HepG2 (cell line): ENCODE measurements at regions not wholly inside any gene's neighbourhood (a gene's known extent, or its start where the extent isn't known, plus 50 kb on each side); places are given as distances from the start of the nearest gene placed in this dataset.

Experiments used
- ATAC-seq: fragments of 200-7000 bp; cut with Tn5 transposase; 3 replicates; pipeline ENCODE4 v1.9.1; 2020; ENCODE audit warnings: mild to moderate bottlenecking, moderate library complexity
- BruUV-seq: library from RNA; stranded (reverse); fragments of 400-500 nt; replicated peaks from 2 replicates; lab custom pipeline; 2021; lab: Mats Ljungman, UMichigan
- CTCF ChIA-PET: fragments of 300-600 bp; formaldehyde crosslinking; extraction: SDS; loops from one replicate; lab custom pipeline; 2021; ENCODE audit warnings: low total read pairs, inconsistent platforms, low intra/inter-chr PET ratio; lab: Yijun Ruan, JAX
- POLR2A ChIA-PET: fragments of 350-600 bp; sonication (Branson Sonifier 250); formaldehyde crosslinking; loops from one replicate; lab custom pipeline; 2020; ENCODE audit warnings: antibody characterized with exemption, inconsistent platforms; lab: Yijun Ruan, JAX
- DNase-seq: peaks from one replicate; pipeline ENCODE4 v3.0.0-alpha.2; 2015; ENCODE audit warnings: low spot score
- FAIRE-seq: peaks from 3 replicates; lab custom pipeline; 2011; peaks lifted over from hg19 to GRCh38; lab: Jason Lieb, UNC
- H2AFZ ChIP-seq: one replicate; pipeline ENCODE4 v1.6.1; 2011; ENCODE audit warnings: low read length, inconsistent platforms
- H3K27ac ChIP-seq: fragments of 300-600 bp; 3 replicates; pipeline ENCODE4 v1.8.0; 2011; ENCODE audit warnings: mixed run types, mild to moderate bottlenecking, mixed read lengths, low read length, inconsistent platforms; ENCODE audit not compliant: insufficient read depth; ENCODE audit errors: extremely low read length
- H3K27me3 ChIP-seq, 2 experiments: fragments of 200-600 bp in 1 of 2; 2 replicates in 1 of 2; 3 replicates in 1 of 2; pipeline versions ENCODE4 v1.6.0 to v1.8.0; 2011; ENCODE audit warnings: low read length in 2 of 2, mild to moderate bottlenecking in 2 of 2, moderate library complexity in 2 of 2, inconsistent platforms in 1 of 2; ENCODE audit not compliant: insufficient read depth in 2 of 2, control insufficient read depth in 1 of 2
- H3K36me3 ChIP-seq, 2 experiments: fragments of 200-600 bp in 1 of 2; replicated peaks in 1 of 2; 2 replicates in 1 of 2; 3 replicates in 1 of 2; pipeline versions ENCODE4 v1.5.1 to v1.8.0; 2011; ENCODE audit warnings: low read length in 2 of 2, inconsistent platforms in 1 of 2; ENCODE audit not compliant: insufficient read depth in 2 of 2, control insufficient read depth in 1 of 2
- H3K4me1 ChIP-seq: 2 replicates; pipeline ENCODE4 v1.5.1; 2012; ENCODE audit warnings: low read length, inconsistent platforms; ENCODE audit not compliant: insufficient read depth
- H3K4me2 ChIP-seq: 2 replicates; pipeline ENCODE4 v1.6.0; 2011; ENCODE audit warnings: low read depth, low read length, inconsistent platforms
- H3K4me3 ChIP-seq, 3 experiments: fragments of 200-600 bp in 1 of 3; sonication (generic), shearing (Covaris generic) in 1 of 3; replicated peaks in 1 of 3; 2 replicates each; pipeline ENCODE4 v1.5.1; 2011 to 2016; ENCODE audit warnings: low read length in 3 of 3, inconsistent platforms in 2 of 3, low read depth in 2 of 3, mild to moderate bottlenecking in 2 of 3, control low read depth in 1 of 3, mixed read lengths in 1 of 3; ENCODE audit not compliant: insufficient read depth in 1 of 3
- H3K79me2 ChIP-seq: one replicate; pipeline ENCODE4 v1.6.1; 2011; ENCODE audit warnings: low read length, inconsistent platforms; ENCODE audit not compliant: insufficient read depth
- H3K9ac ChIP-seq: 2 replicates; pipeline ENCODE4 v1.6.0; 2011; ENCODE audit warnings: mild to moderate bottlenecking, low read depth, low read length, inconsistent platforms; ENCODE audit not compliant: insufficient read depth
- H3K9me3 ChIP-seq: 2 replicates; pipeline ENCODE4 v1.5.1; 2012; ENCODE audit warnings: mild to moderate bottlenecking, low read length
- H4K20me1 ChIP-seq: 2 replicates; pipeline ENCODE4 v1.6.0; 2011; ENCODE audit warnings: inconsistent platforms, mild to moderate bottlenecking, low read length, moderate library complexity; ENCODE audit not compliant: insufficient read depth
- FOXO1 ChIP-seq: sonication (generic); formaldehyde crosslinking; IDR thresholded peaks from 2 replicates; pipeline ENCODE4 v1.4.0; 2020; ENCODE audit warnings: missing genetic modification reagents
- KDM5A ChIP-seq: fragments of 200-600 bp; sonication (generic); IDR thresholded peaks from 2 replicates; pipeline ENCODE4 v1.7.0; 2018; ENCODE audit warnings: antibody characterized with exemption, mild to moderate bottlenecking, low read length, borderline replicate concordance
- WGBS: methylation state at CpG from one replicate; pipeline ENCODE4 v1.1.6; 2017; ENCODE audit warnings: low lambda C conversion rate; 5-methylcytosine and 5-hydroxymethylcytosine counted together
- in situ Hi-C: cut with HindIII; loops from 2 replicates; pipeline ENCODE4 v1.10.0; 2017; ENCODE audit warnings: low pct_unique_long_range_greater_than_20kb; ENCODE audit not compliant: extremely low pct_ligation_motif_present
- intact Hi-C: fragments of 100-400 bp; cut with micrococcal nuclease; formaldehyde crosslinking; loops from one replicate; pipeline ENCODE4 v1.10.0; 2022; ENCODE audit not compliant: unreplicated experiment

- ChIA-PET CTCF (no interaction called here), POLR2A (no interaction called here)
- no peak overlapping the region for H2AFZ ChIP-seq
- no peak for ATAC-seq
- no peak overlapping the region for H3K4me3 ChIP-seq
- no peaks in the 10 kb centered on the region; a peak in 1 of 5 replicates for H3K27me3 ChIP-seq
- intact Hi-C loops = no loop called here
- no peak for TF ChIP-seq KDM5A
- DNase-seq = no peak
- H3K9ac ChIP-seq = no peak overlapping the region
- FAIRE-seq = no peak
- no TSS peak for BruUV-seq
- no peaks in the 10 kb centered on the region for H3K4me1 ChIP-seq
- H3K27ac ChIP-seq = no peak overlapping the region
- H4K20me1 ChIP-seq = no peaks in the 10 kb centered on the region
- no peak overlapping the region for H3K4me2 ChIP-seq
- in situ Hi-C loops = no loop called here
- H3K9me3 ChIP-seq = no peaks in the 10 kb centered on the region
- no peaks in the 10 kb centered on the region for H3K36me3 ChIP-seq
- WGBS = 31% methylated on average over 9 of the region's 9 CpGs
- H3K79me2 ChIP-seq = no peaks in the 10 kb centered on the region
Measured at GRCh38 chr5:67305913-67306710, 109.5 kb upstream of the CD180 start.

- Histone ChIP-seq H3K9me3 (no peaks in the 10 kb centered on the region), H3K4me3 (no peak overlapping the region), H3K4me1 (no peaks in the 10 kb centered on the region)
- TF ChIP-seq FOXO1 (CRISPR knock-in tag) = no peak
- TF ChIP-seq, all 625 proteins: peak for 0
- Histone ChIP-seq H2AFZ (no peak overlapping the region), H4K20me1 (no peaks in the 10 kb centered on the region), H3K9ac (no peak overlapping the region), H3K27ac (no peak overlapping the region), H3K79me2 (no peaks in the 10 kb centered on the region), H3K36me3 (no peaks in the 10 kb centered on the region), H3K27me3 (no peaks in the 10 kb centered on the region; a peak in 1 of 5 replicates), H3K4me2 (no peak overlapping the region)
- no TSS peak for BruUV-seq
- ChIA-PET CTCF (no interaction called here), POLR2A (no interaction called here)
- intact Hi-C loops = no loop called here
- WGBS = 50% methylated on average over 1 of the region's 1 CpG
- ATAC-seq (no peak), DNase-seq (no peak), FAIRE-seq (no peak)
- in situ Hi-C loops = no loop called here
Measured at GRCh38 chr5:67305401-67305800, 108.8 kb upstream of the CD180 start.
